ENCODE measurements at regions not wholly inside any gene's neighbourhood (a gene's known extent, or its start where the extent isn't known, plus 50 kb on each side); places are given as distances from the start of the nearest gene placed in this dataset.

- H3K9me2 ChIP-seq (replicated peaks; ENCODE audit: insufficient read depth, low read length) = no peaks in the 10 kb centered on the region
- no peaks in the 10 kb centered on the region for H3K9me3 ChIP-seq (ENCODE audit: insufficient read depth, low read length)
- H3K9ac ChIP-seq (ENCODE audit: low read length) = no peak overlapping the region
- no peak overlapping the region for H3K27ac ChIP-seq (ENCODE audit: low read depth, low read length)
- no peak overlapping the region for H3K4me3 ChIP-seq (ENCODE audit: insufficient read depth, low read length, poor library complexity, severe bottlenecking)
- no peak overlapping the region for H2AFZ ChIP-seq (ENCODE audit: low read depth, low read length, severe bottlenecking)
- no peaks in the 10 kb centered on the region for H3K79me2 ChIP-seq (ENCODE audit: insufficient read depth, low read length)
- H4K20me1 ChIP-seq (ENCODE audit: low read depth, low read length) = no peaks in the 10 kb centered on the region
- no peaks in the 10 kb centered on the region for H3F3A ChIP-seq (ENCODE audit: insufficient read depth)
- H3K27me3 ChIP-seq (ENCODE audit: low read length) = no peaks in the 10 kb centered on the region
- TF ChIP-seq CTCF (IDR thresholded peaks at IDR 0.05; ENCODE audit: insufficient read depth, low read length, poor library complexity, severe bottlenecking) (no peak), EZH2phosphoT487 (conservative IDR thresholded peaks at IDR 0.05; ENCODE audit: low read length) (no peak)
- no peaks in the 10 kb centered on the region for H3K36me3 ChIP-seq (ENCODE audit: low read length)
- no peak overlapping the region for H3K4me2 ChIP-seq (ENCODE audit: low read depth, low read length, poor library complexity, severe bottlenecking)
Measured at GRCh38 chr11:92410526-92410925, 185.9 kb downstream of the FAT3 start.

DNA sequence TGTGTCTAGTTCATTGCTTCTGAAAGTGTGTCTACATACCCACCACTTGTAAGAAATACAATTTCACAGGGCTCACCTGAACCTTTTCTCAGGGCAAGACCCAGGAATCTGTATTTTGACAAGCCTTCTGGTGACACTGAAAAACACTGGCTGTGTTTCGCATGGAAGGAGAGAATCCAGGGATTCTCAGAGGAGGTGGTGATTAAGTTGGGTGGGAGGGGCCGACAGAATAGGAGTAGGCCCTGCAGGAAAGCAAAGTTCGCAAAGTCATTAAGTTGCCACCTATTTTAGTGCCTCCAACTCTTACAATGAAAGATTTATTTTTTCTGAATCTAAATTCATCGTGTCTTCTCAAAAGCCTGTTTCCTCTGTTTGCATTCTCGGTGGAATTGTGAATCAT lies 186.8 kb downstream of the FAT3 start:
- Histone ChIP-seq H3K4me2 (ENCODE audit: low read depth, low read length, poor library complexity, severe bottlenecking) (no peak overlapping the region), H3K27me3 (ENCODE audit: low read length) (no peaks in the 10 kb centered on the region), H3K27ac (ENCODE audit: low read depth, low read length) (no peak overlapping the region), H3F3A (ENCODE audit: insufficient read depth) (no peaks in the 10 kb centered on the region), H3K9ac (ENCODE audit: low read length) (no peak overlapping the region), H3K36me3 (ENCODE audit: low read length) (no peaks in the 10 kb centered on the region), H3K9me2 (replicated peaks; ENCODE audit: insufficient read depth, low read length) (no peaks in the 10 kb centered on the region), H3K4me3 (ENCODE audit: insufficient read depth, low read length, poor library complexity, severe bottlenecking) (no peak overlapping the region), H3K79me2 (ENCODE audit: insufficient read depth, low read length) (no peaks in the 10 kb centered on the region), H3K9me3 (ENCODE audit: insufficient read depth, low read length) (no peaks in the 10 kb centered on the region), H2AFZ (ENCODE audit: low read depth, low read length, severe bottlenecking) (no peak overlapping the region), H4K20me1 (ENCODE audit: low read depth, low read length) (no peaks in the 10 kb centered on the region)
- TF ChIP-seq EZH2phosphoT487 (conservative IDR thresholded peaks at IDR 0.05; ENCODE audit: low read length) (no peak), CTCF (IDR thresholded peaks at IDR 0.05; ENCODE audit: insufficient read depth, low read length, poor library complexity, severe bottlenecking) (no peak)

- no peaks in the 10 kb centered on the region for H3K9me2 ChIP-seq (replicated peaks; ENCODE audit: insufficient read depth, low read length)
- H2AFZ ChIP-seq (ENCODE audit: low read depth, low read length, severe bottlenecking) = no peak overlapping the region
- no peaks in the 10 kb centered on the region for H3F3A ChIP-seq (ENCODE audit: insufficient read depth)
Measured at GRCh38 chr11:92413757-92414513, 189.3 kb downstream of the FAT3 start.

More at GRCh38 chr11:92413757-92414513, 189.3 kb downstream of the FAT3 start:
- H3K4me2 ChIP-seq (ENCODE audit: low read depth, low read length, poor library complexity, severe bottlenecking) = no peak overlapping the region
- no peaks in the 10 kb centered on the region for H3K79me2 ChIP-seq (ENCODE audit: insufficient read depth, low read length)
- TF ChIP-seq CTCF (IDR thresholded peaks at IDR 0.05; ENCODE audit: insufficient read depth, low read length, poor library complexity, severe bottlenecking) = no peak
- no peak for TF ChIP-seq EZH2phosphoT487 (conservative IDR thresholded peaks at IDR 0.05; ENCODE audit: low read length)
- no peak overlapping the region for H3K9ac ChIP-seq (ENCODE audit: low read length)
- no peaks in the 10 kb centered on the region for H4K20me1 ChIP-seq (ENCODE audit: low read depth, low read length)
- no peak overlapping the region for H3K27ac ChIP-seq (ENCODE audit: low read depth, low read length)
- H3K27me3 ChIP-seq (ENCODE audit: low read length) = no peaks in the 10 kb centered on the region
- H3K36me3 ChIP-seq (ENCODE audit: low read length) = no peaks in the 10 kb centered on the region
- H3K9me3 ChIP-seq (ENCODE audit: insufficient read depth, low read length) = no peaks in the 10 kb centered on the region
- no peak overlapping the region for H3K4me3 ChIP-seq (ENCODE audit: insufficient read depth, low read length, poor library complexity, severe bottlenecking)

All from SU-DHL-6 (cell line).